ENCODE measurements at regions not wholly inside any gene's neighbourhood (a gene's known extent, or its start where the extent isn't known, plus 50 kb on each side); places are given as distances from the start of the nearest gene placed in this dataset.

- no peak for TF ChIP-seq CTCF (conservative IDR thresholded peaks at IDR 0.05)
- TF ChIP-seq ZFX (IDR thresholded peaks at IDR 0.05) = no peak
These were observed 211.4 kb upstream of the TMEM132C start for GRCh38 chr12:128055567-128055966.
